ENCODE measurements at regions not wholly inside any gene's neighbourhood (a gene's known extent, or its start where the extent isn't known, plus 50 kb on each side); places are given as distances from the start of the nearest gene placed in this dataset.

DNA sequence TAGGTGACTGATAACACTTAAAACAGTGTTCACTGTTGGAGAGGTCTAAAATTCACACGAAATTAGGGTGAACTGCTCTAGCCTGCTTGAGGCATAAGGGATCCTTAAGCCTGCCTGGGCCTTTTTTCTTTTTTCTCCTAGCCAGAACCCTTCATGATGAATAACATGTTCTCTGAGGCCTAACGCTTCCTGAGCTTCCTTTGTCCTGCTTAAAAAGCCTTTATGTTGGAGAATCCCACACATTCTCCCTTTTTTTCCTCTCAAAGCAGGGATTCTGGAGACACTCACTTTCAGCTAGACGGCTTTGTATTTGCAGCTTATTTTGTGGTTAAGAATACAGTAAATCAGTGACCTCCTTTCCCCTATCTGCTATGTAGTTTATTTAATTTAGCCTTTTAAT, 354.7 kb upstream of the PHF14 start:
- Mint-ChIP-seq H3K9me3 (peaks cover 5% of the 10 kb centered on the region), H3K27ac (peak overlapping the region; percentile 62), H3K36me3 (no peaks in the 10 kb centered on the region), H3K4me1 (peaks cover 12% of the 10 kb centered on the region), H3K4me3 (no peak overlapping the region), H3K27me3 (ENCODE audit: insufficient read depth, low read depth) (no peaks in the 10 kb centered on the region)
- Histone ChIP-seq H3K27me3 (no peaks in the 10 kb centered on the region), H3K4me2 (peak overlapping the region; percentile 72), H3K9ac (no peak overlapping the region), H3K9me3 (ENCODE audit: low read depth) (no peaks in the 10 kb centered on the region), H4K20me1 (ENCODE audit: low read depth) (no peaks in the 10 kb centered on the region), H3K4me3 (peak overlapping the region; percentile 13), H2AFZ (replicated peaks) (peak overlapping the region; percentile 55), H3K36me3 (no peaks in the 10 kb centered on the region), H3K79me2 (ENCODE audit: low read depth) (no peaks in the 10 kb centered on the region), H3F3A (ENCODE audit: low read depth) (peaks cover 14% of the 10 kb centered on the region), H3K27ac (peak overlapping the region; percentile 96), H3K4me1 (peaks cover 26% of the 10 kb centered on the region)
- peak; percentile 80 for DNase-seq (ENCODE audit: low spot score)
- TF ChIP-seq EZH2phosphoT487 (IDR thresholded peaks at IDR 0.05), result no peak
- TF ChIP-seq, protein P1, sequence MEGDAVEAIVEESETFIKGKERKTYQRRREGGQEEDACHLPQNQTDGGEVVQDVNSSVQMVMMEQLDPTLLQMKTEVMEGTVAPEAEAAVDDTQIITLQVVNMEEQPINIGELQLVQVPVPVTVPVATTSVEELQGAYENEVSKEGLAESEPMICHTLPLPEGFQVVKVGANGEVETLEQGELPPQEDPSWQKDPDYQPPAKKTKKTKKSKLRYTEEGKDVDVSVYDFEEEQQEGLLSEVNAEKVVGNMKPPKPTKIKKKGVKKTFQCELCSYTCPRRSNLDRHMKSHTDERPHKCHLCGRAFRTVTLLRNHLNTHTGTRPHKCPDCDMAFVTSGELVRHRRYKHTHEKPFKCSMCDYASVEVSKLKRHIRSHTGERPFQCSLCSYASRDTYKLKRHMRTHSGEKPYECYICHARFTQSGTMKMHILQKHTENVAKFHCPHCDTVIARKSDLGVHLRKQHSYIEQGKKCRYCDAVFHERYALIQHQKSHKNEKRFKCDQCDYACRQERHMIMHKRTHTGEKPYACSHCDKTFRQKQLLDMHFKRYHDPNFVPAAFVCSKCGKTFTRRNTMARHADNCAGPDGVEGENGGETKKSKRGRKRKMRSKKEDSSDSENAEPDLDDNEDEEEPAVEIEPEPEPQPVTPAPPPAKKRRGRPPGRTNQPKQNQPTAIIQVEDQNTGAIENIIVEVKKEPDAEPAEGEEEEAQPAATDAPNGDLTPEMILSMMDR (IDR thresholded peaks at IDR 0.05), result no peak
- no peak for TF ChIP-seq EZH2 (IDR thresholded peaks at IDR 0.05)

DNA sequence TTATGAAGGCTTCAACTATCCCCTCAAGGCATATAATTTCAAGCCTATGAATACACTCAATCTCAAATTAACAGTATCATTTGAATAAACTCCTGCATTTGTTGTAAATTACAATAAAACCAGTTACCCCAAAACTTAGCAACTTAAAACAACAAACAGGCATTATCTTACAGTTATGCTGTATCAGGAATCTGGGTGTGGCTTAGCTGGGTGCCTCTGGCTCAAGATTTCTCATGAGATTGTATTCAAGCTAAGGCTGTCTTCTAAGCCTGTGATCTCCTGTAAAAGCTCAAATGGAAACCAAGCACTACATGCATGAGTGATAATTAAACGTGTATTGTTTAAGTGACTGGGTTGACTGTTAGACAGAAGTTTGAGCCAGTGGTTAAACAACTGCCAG, 341.0 kb upstream of the PHF14 start:
- H3K27me3 Mint-ChIP-seq (ENCODE audit: insufficient read depth, low read depth), result peaks cover 2% of the 10 kb centered on the region
- DNase-seq (ENCODE audit: low spot score), result peak; percentile 3
- Histone ChIP-seq H3K4me1 (no peaks in the 10 kb centered on the region), H3K79me2 (ENCODE audit: low read depth) (no peaks in the 10 kb centered on the region), H3K4me2 (no peak overlapping the region), H3K27me3 (no peaks in the 10 kb centered on the region), H3K36me3 (no peaks in the 10 kb centered on the region), H4K20me1 (ENCODE audit: low read depth) (no peaks in the 10 kb centered on the region), H3F3A (ENCODE audit: low read depth) (no peaks in the 10 kb centered on the region), H3K9me3 (ENCODE audit: low read depth) (peaks cover 8% of the 10 kb centered on the region), H3K4me3 (no peak overlapping the region), H3K27ac (no peak overlapping the region), H2AFZ (replicated peaks) (no peak overlapping the region), H3K9ac (no peak overlapping the region)
- H3K36me3 Mint-ChIP-seq, result no peaks in the 10 kb centered on the region
- H3K4me1 Mint-ChIP-seq, result no peaks in the 10 kb centered on the region
- TF ChIP-seq, protein P1 (IDR thresholded peaks at IDR 0.05), result no peak
- TF ChIP-seq EZH2 (IDR thresholded peaks at IDR 0.05) (no peak), EZH2phosphoT487 (IDR thresholded peaks at IDR 0.05) (no peak)
- H3K4me3 Mint-ChIP-seq, result no peak overlapping the region
- H3K9me3 Mint-ChIP-seq, result peaks cover 7% of the 10 kb centered on the region
- H3K27ac Mint-ChIP-seq, result no peak overlapping the region

DNA sequence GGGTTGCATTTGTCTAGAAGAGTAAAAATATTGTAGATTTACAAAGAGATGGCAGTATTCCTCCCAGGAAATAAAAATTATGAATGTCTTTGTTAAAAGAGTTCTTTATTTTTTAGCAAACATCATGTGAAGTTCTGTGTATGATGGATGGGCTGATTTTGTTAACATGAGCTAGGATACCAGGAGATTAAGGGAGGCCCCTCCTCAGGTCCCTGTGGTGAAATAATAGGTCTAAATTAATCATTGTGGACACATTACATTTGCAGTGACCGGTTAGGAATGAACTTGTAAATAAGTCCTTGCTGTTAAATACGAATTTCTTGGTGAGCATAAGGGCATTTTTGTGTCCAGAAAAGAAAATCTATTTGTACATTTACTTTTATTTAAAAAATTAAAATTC, 339.4 kb upstream of the PHF14 start:
- Histone ChIP-seq H3K4me1 (no peaks in the 10 kb centered on the region), H3K9me3 (ENCODE audit: low read depth) (peaks cover 8% of the 10 kb centered on the region), H2AFZ (replicated peaks) (no peak overlapping the region), H3F3A (ENCODE audit: low read depth) (no peaks in the 10 kb centered on the region), H3K79me2 (ENCODE audit: low read depth) (no peaks in the 10 kb centered on the region), H3K36me3 (no peaks in the 10 kb centered on the region), H4K20me1 (ENCODE audit: low read depth) (no peaks in the 10 kb centered on the region), H3K27me3 (no peaks in the 10 kb centered on the region), H3K4me3 (no peak overlapping the region), H3K4me2 (no peak overlapping the region), H3K9ac (no peak overlapping the region), H3K27ac (no peak overlapping the region)
- peaks cover 7% of the 10 kb centered on the region for H3K9me3 Mint-ChIP-seq
- TF ChIP-seq, protein P1 (IDR thresholded peaks at IDR 0.05), result no peak
- no peak for TF ChIP-seq EZH2phosphoT487 (IDR thresholded peaks at IDR 0.05)
- TF ChIP-seq EZH2 (IDR thresholded peaks at IDR 0.05), result no peak
- H3K4me1 Mint-ChIP-seq, result no peaks in the 10 kb centered on the region
- H3K27me3 Mint-ChIP-seq (ENCODE audit: insufficient read depth, low read depth), result peaks cover 2% of the 10 kb centered on the region
- H3K27ac Mint-ChIP-seq, result no peak overlapping the region
- no peaks in the 10 kb centered on the region for H3K36me3 Mint-ChIP-seq
- no peak for DNase-seq (ENCODE audit: low spot score)
- no peak overlapping the region for H3K4me3 Mint-ChIP-seq
